GM21576 (cell line): ENCODE measurements at regions not wholly inside any gene's neighbourhood (a gene's known extent, or its start where the extent isn't known, plus 50 kb on each side); places are given as distances from the start of the nearest gene placed in this dataset.
"Not testable (repeated sequence)": the region's sequence is repeated elsewhere in the genome, so short reads cannot be mapped to it uniquely, and the experiment has no call there.

Source experiments
- ATAC-seq: cut with Tn5 transposase; IDR thresholded peaks from one replicate; pipeline ENCODE4 v1.9.1; 2021; ENCODE audit warnings: mild to moderate bottlenecking, moderate library complexity; ENCODE audit not compliant: unreplicated experiment

DNA sequence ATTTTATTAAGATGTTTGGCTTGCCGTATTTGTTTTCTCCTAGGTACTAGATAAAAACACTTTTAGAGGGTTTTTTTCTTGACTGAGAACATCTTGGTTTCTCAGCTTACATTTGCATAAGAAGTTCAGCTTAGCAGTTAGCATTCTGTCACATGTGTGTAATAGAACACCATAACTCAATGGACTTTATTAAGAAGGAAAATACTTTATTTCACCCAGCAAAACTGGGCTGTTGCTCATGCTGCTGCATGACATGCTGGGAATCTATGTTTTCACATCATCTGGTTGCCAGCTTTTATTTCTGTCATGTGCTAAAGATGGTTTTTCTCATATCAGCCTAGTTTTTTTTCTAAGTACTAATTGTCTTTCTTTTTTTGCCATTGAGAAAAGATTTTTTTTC lies 144.6 kb downstream of the UTRN start:
- no peak for ATAC-seq

DNA sequence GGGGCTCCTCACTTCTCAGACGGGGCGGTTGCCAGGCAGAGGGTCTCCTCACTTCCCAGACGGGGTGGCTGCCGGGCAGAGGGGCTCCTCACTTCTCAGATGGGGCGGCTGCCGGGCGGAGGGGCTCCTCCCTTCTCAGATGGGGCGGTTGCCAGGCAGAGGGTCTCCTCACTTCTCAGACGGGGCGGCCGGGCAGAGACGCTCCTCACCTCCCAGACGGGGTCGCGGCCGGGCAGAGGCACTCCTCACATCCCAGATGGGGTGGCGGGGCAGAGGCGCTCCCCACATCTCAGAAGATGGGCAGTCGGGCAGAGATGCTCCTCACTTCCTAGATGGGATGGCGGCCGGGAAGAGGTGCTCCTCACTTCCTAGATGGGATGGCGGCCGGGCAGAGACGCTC lies 148.3 kb downstream of the UTRN start:
- ATAC-seq, result not testable (repeated sequence)

DNA sequence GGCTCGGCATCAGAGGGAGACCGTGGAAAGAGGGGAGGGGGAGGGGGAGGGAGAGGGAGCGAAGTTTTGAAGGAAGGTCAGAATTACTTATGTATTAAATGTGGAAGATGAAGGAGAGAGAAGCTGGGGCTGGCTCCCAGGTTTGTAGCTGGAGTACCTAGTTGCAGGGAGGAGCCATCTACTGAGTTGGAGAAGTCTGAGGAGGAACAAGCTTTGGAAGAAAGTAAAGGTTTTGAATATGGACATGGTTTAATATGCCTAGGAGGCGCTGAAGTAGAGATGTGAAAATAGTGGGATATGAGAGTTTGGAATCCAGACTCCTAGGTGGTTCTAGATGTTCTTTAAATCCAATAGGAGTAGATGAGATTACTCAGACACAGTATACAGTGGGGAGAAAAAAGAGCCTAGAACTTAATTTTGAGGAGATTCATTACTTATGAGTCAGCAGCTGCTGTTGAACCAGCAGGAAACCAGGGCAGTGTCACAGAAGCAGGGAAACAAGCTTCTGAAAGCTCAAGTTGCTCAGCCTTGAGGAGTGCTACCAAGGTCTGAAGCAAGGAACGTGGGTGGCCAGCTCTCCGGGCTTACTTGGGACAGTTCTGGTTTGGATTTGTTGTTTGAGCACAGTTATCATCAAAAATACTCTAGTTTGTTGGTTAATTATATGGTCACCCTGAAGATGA lies 149.3 kb downstream of the UTRN start:
- no peak for ATAC-seq

DNA sequence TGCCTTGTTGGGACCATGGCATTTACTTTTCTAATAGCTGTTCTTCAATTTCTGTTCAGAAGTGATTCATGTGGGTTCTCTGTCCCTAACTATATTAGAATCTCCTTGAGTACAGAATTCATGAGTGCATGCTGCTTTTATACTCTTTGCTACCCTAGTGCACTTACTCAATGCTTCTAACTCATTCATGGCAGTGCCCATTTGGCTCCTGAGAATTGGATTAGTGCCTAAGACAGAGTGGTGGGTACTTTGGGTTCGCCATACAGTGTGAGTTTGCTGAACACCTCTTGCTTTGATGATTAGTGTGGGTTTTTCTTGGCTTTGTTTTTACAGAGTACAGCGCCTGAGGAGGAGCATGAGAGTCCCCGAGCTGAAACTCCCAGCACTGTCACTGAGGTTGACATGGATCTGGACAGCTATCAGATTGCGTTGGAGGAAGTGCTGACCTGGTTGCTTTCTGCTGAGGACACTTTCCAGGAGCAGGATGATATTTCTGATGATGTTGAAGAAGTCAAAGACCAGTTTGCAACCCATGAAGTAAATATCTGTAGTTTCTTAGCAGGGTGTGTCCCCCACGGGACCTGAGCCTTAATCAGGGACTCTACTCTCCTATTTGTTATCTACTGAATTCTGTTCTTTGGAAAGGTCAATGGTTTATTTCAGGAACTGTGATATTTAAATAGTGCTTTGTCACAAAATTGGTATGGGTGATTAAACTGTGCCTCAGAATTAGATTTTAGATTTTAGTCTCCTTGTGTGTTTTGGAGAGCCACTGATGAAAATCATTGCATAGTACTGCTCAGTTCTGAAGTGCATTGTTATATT lies 150.7 kb downstream of the UTRN start:
- ATAC-seq, result no peak

DNA sequence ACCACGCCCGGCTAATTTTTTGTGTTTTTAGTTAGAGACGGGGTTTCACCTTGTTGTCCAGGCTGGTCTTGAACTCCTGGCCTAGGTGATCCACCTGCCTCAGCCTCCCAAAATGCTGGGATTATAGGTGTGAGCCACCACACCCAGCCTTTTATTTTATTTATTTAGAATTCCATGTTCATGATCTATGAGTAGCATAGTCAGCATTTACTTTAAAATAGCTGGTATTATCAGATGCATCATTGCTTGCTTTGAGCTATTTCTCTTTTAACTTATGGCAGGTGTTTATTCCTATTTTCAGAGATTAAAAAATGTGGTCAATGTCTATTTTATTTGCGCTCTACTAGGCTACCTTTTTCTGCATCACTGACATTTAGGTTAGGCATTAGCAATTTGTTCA lies 152.0 kb downstream of the UTRN start:
- ATAC-seq, result no peak

DNA sequence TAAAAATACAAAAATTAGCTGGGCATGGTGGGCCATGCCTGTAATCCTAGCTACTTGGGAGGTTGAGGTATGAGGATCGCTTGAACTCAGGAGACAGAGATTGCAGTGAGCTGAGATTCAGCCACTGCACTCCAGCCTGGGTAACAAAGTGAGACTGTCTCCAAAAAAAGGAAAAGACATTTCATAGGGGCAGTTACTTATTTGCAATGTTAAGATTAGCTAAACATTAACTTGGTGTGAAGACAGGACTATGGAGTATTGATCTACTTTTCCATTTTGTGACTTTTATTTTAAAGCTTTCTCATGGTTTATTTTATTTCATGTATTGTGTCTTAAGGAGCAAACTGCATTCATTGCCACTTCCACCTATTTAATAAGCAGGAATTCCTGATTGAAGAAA lies 153.0 kb downstream of the UTRN start:
- ATAC-seq, result no peak

DNA sequence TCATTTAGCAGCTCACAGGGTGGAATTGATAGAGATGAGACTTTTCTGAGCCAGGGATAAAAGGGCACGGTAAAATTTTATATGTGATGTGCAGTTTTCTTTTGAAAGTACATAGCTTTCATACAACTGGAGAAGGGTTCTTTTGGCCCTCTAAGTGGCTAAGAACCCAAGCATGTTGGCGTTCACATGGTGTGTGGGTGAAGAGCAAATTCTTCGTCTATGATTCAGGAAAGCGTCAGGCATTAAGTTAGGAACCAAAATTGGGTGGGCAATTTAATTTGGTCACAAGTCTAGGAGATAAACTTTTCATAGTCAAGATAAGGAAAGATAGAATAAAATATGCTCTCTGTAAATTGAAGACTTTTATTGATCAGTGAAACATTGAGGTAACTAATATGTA lies 153.9 kb downstream of the UTRN start:
- no peak for ATAC-seq

DNA sequence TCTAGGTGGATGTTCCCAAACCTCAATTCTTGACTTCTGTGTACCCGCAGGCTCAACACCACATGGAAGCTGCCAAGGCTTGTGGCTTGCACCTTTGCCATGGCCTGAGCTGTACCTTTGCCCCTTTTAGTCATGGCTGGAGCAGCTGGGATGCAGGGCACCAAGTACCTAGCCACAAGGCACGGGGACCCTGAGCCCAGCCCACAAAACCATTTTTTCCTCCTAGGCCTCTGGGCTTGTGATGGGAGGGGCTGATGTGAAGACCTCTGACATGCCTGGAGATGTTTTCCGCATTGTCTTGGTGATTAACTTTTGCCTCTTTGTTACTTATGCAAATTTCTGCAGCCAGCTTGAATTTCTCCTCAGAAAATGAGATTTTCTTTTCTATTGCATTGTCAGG lies 156.7 kb downstream of the UTRN start:
- not testable (repeated sequence) for ATAC-seq

DNA sequence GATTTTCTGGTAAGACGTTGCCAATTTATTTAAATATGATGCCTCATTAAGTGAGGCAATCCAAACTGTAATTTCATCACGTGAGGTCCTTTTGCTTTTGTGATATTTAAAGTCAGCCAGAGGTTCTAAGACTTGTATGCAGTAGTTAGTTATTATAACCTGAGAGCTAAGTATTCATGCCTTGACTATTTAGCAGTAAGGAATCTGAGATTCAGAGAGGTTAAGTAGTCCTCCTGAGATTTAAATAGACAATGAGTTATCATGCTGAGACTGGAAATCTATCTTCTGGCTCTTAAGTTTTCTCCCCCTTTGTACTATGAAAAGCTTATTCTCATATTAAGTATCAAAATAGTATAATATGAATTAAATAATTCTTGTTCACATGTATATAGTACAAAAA lies 158.0 kb downstream of the UTRN start:
- ATAC-seq, result no peak

DNA sequence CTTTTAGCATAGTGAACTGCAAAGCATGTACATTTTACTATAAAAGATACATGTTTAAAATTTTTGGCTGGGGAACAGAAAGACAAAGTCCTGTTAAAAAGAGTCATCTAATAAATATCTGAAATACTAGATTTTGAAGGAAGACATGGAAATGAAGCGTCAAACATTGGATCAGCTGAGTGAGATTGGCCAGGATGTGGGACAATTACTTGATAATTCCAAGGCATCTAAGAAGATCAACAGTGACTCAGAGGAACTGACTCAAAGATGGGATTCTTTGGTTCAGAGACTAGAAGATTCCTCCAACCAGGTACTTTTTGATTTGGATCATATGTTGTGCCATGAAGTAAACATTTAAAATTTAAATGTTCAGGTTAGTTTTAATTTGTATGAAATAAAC lies 162.3 kb downstream of the UTRN start:
- ATAC-seq, result no peak

DNA sequence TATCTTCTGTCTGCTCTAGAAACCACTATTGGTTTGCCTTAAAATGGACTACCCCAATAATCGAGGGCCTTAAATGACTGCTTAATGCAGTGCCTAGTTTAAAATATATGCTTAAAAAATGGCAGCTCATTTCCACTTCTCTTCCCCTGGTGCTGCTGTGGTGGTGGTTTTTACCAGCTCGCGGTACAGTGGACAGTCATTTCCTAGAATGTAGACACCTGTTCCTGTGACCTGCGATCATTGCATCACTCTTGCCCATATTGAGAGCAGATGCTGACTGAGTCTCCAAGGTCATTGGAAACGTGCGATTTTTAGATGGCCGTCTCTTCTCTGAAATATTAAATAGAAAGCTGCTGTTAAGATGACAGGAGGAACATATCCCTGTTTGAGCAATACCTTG lies 164.1 kb downstream of the UTRN start:
- ATAC-seq, result no peak

DNA sequence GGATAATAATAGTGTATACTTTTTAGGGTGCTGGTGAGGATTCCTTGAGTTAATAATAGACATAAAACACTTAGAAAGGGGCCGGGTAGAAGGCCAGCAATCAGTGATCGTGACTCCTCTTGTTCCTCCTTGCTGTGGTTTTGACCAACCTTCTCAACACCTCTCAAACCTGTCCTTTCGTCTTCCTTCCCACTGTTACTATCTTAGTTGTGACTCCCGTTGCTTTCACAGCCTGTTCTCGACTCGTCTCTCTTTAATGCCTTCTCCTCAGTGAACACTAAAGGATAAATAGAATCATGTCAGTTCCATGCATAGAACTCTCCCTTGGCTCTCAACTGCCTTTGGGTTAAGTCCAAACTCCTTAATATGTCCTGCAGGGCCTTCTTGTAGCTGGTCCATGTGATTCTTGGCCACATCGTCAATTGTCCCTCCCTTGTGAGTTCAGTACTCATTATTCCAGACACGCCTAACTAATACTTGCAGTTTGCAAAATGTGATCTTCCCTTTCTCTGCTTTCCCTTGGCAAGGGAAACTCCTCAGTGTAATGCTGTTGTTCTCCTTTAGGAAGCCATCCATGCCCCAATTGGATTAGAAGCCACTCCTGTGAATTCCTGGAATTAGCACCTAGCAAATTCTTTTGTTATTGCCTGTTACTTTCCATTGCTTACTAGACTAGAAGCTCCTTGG lies 164.9 kb downstream of the UTRN start:
- ATAC-seq, result no peak

DNA sequence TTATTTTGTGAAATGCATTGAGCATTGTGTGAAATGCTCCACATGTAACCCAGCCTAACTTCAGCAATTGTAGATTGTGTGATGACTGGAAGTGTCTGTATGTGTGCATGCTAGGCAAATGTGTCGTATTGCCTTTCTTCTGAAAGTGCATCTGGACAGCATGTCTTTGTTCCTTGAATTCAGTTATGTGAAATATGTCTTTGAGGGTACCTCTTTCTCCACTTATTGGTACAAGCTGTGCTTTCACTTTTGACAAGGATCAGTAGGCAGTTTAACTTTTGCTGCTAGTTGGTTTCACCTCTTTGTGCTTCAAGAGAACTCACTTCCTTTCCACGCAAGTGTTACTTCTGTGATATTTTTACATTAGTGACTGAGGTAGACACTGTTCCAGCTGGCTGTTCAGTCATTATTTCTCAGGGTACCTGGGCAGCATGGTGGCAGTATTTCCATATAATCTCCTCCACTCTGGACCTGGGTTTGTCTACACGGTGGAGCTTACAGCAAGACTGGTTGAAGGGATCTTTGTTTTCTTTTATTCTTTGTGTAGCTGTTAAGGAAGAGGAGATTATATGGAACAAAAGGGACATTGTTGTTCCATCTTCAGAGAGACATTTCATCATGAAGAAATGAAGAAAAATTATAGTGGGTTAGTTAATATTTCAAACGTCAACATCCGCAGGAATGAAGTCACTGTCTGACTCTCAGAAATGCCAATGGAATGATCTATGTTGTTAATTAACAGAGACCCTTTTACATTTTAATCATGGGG lies 175.4 kb downstream of the UTRN start:
- peak; percentile 93 for ATAC-seq

DNA sequence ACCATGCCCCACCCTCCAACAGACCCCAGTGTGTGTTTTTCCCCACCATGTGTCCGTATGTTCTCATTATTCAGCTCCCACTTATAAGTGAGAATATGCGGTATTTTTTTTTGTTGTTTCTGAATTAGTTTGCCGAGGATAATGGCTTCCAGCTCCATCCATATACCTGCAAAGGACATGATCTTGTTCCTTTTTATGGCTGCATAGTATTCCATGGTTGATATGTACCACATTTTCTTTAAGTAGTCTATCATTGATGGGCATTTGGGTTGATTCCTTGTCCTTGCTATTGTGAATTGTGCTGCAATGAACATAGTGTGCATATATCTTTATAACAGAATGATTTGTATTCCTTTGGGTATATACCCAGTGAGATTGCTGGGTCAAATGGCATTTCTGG lies 176.9 kb downstream of the UTRN start:
- no peak for ATAC-seq

DNA sequence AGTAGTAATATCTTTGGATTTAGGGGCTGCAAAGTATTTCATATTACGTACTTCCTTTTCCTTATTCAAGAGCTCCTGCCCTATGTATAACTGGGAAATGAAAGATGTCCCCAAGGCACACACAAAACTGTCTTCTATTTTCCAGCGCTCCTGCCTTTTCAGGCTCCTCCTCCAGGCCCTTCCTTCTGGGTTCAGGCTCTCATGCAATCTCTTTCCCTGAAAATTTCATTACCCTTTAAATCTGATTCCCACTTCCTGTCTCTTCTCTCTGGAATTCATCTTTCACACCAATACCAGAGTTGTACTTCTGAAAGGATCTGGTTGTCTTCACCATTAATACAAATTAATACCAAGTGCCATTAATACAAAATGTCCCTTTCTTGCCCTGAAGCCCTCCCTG lies 181.6 kb downstream of the UTRN start:
- no peak for ATAC-seq

DNA sequence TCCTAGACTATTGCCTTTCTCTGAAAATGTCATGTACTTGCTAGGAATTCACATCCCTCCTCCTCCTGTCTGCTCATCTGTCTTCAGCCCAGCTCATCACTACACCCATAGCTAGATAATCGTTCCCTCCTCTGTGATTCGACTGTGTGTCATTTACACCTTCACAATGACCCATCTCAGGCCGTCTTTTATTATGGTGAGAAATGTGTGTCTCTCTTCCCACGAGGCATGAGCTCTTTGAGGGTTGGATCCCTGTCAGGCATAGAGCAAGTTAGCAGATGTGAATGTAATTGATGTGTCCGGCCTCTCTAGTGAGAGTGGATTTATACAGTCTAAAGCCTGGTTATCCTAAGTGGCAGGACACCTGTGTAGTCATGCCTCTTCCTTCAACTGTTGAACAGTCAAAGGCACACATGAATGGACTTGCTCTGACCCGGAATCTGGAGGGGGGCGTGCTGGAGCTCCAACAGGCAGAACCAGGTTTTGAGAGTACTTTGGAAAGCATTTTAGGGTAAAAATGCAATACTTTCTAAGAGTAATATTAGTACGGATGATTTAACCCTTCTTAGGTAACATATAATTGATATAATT lies 182.1 kb downstream of the UTRN start:
- no peak for ATAC-seq

DNA sequence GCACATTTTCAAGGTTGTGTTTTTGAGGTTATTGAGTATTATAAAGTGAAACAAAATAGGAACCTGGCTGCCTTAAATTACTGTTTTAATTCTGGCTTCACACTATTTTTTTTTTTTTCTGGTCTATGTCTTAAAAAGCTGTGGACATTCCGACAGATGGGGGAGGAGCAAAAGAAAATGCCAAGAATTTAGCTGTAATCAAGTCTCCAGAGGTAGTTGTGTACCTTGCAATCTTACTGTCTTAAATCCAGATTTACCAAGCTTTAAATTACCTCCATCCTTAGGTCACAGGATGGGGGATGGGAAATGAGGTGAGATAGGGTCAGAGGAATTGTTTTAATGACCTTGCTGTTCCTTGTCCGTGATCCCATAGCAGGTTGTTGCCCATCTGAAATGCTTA lies 182.8 kb downstream of the UTRN start:
- no peak for ATAC-seq

DNA sequence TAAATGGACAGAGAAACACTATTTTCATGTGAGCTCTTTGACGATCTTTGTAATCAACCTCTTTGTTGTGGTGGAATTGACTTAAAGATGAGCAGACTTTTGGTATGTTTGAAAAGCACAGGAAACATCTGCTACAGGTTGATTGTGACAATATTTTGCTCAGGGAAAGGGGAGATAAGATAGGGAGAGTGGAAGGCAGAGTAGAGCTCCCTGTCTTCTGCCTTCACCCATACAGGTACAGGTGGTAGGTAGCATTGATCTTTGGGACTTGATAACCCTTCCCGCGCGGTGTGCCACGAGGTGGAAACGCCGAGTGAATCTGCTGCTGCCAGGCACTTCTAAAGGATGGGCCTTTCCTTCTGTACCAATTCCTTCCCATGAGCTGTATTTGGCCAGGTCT lies 183.6 kb downstream of the UTRN start:
- ATAC-seq, result no peak

DNA sequence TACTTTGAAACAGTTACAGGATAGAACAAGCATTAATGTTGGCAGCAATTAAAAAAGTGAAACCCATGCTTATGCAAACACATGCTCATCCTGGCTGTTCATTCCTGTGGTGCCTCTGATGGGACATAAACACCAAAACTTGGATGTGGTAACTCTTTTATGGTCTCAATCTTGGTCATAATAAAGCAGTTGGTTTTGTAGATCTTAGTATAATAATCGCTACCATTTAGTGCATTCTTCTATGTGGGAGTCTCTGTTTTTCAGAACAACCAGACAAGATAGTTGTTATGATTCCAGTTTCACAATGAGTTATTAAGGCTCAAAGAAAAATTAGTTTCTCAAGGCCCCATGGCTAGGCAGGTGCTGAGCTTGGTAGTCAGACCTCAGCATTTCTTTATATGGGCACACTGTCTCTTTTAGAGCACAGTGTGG lies 184.0 kb downstream of the UTRN start:
- peak; percentile 91 for ATAC-seq

DNA sequence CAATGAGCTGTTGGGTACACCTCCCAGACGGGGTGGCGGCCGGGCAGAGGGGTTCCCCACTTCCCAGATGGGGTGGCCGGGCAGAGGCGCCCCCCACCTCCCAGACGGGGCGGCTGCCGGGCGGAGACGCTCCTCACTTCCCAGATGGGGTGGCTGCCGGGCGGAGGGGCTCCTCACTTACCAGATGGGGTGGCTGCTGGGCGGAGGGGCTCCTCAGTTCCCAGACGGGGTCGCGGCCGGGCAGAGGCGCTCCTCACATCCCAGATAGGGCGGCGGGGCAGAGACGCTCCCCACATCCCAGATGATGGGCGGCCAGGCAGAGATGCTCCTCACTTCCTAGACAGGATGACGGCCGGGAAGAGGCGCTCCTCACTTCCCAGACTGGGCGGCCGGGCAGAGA lies 185.1 kb downstream of the UTRN start:
- not testable (repeated sequence) for ATAC-seq

DNA sequence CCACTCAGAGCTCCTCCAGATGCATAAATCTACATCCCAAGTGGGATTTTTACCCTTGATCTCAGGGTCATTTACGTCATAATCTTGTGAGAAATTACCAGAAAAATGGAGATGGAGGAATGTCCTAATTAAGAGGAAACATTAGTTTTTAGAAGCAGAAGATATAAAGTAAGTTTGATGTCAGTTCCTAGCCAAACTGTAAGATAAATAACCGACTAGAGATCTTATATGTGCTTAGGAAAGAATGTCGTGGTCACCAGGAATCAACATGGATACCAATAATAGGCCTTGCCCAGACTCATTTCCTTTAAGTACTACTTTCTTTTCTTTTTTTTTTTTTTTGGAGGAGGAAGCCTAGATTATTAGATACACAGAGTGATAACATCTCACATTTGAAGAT lies 186.9 kb downstream of the UTRN start:
- no peak for ATAC-seq
